Fibroblast of lung (primary cell): ENCODE measurements at regions not wholly inside any gene's neighbourhood (a gene's known extent, or its start where the extent isn't known, plus 50 kb on each side); places are given as distances from the start of the nearest gene placed in this dataset.
"Not testable (repeated sequence)": the region's sequence is repeated elsewhere in the genome, so short reads cannot be mapped to it uniquely, and the experiment has no call there.

ENCODE experiments used
- DNase-seq, 2 donors: peaks; one replicate each; pipeline versions ENCODE4 v3.0.0 to v3.0.0-alpha.2; 2010; ENCODE audit warnings: low read depth in 2 of 2
- H2AFZ ChIP-seq: 2 replicates; pipeline ENCODE4 v1.5.1; 2012; ENCODE audit warnings: low read length, control low read depth, inconsistent platforms
- H3K27ac ChIP-seq: 2 replicates; pipeline ENCODE4 v1.5.1; 2011; ENCODE audit warnings: low read length, control low read depth; ENCODE audit not compliant: insufficient read depth
- H3K27me3 ChIP-seq: 2 replicates; pipeline ENCODE4 v1.5.1; 2011; ENCODE audit warnings: mild to moderate bottlenecking, low read length; ENCODE audit not compliant: control insufficient read depth, insufficient read depth
- H3K36me3 ChIP-seq: 2 replicates; pipeline ENCODE4 v1.5.1; 2011; ENCODE audit warnings: low read length; ENCODE audit not compliant: control insufficient read depth, insufficient read depth
- H3K4me1 ChIP-seq: 2 replicates; pipeline ENCODE4 v1.5.1; 2011; ENCODE audit warnings: low read length; ENCODE audit not compliant: control insufficient read depth, insufficient read depth; ENCODE audit errors: extremely low read depth
- H3K4me2 ChIP-seq: 2 replicates; pipeline ENCODE4 v1.5.1; 2011; ENCODE audit warnings: low read length, control low read depth; ENCODE audit not compliant: insufficient read depth; ENCODE audit errors: extremely low read depth
- H3K4me3 ChIP-seq, 4 experiments: fragments of 200-600 bp in 1 of 4; sonication (generic) in 1 of 4; replicated peaks in 1 of 4; 2 replicates each; pipeline ENCODE4 v1.5.1; 2011 to 2016; ENCODE audit warnings: low read length in 4 of 4, low read depth in 3 of 4, mild to moderate bottlenecking in 3 of 4, control low read depth in 2 of 4, inconsistent platforms in 1 of 4, mixed read lengths in 1 of 4; ENCODE audit not compliant: insufficient read depth in 1 of 4; ENCODE audit errors: control extremely low read depth in 1 of 4
- H3K79me2 ChIP-seq: 2 replicates; pipeline ENCODE4 v1.5.1; 2012; ENCODE audit warnings: mild to moderate bottlenecking, low read length, inconsistent platforms; ENCODE audit not compliant: control insufficient read depth, insufficient read depth
- H3K9ac ChIP-seq: 2 replicates; pipeline ENCODE4 v1.5.1; 2011; ENCODE audit warnings: mild to moderate bottlenecking, low read length, control low read depth; ENCODE audit not compliant: insufficient read depth
- H3K9me3 ChIP-seq: 2 replicates; pipeline ENCODE4 v1.5.1; 2012; ENCODE audit warnings: low read depth, low read length; ENCODE audit not compliant: control insufficient read depth, insufficient read depth
- H4K20me1 ChIP-seq: 2 replicates; pipeline ENCODE4 v1.5.1; 2011; ENCODE audit warnings: low read length; ENCODE audit not compliant: control insufficient read depth, insufficient read depth; ENCODE audit errors: extremely low read depth
- EZH2 ChIP-seq: IDR thresholded peaks from 2 replicates; pipeline ENCODE4 v1.5.1; 2012; ENCODE audit warnings: low read length, control low read depth, mild to moderate bottlenecking; ENCODE audit errors: missing control alignments
- TF ChIP-seq, protein P1 (sequence below), 2 donors: IDR thresholded peaks in 1 of 2; conservative IDR thresholded peaks in 1 of 2; 1 replicate in 1 of 2; 2 replicates in 1 of 2; pipeline ENCODE4 v1.5.1; 2011 to 2012; ENCODE audit warnings: low read length in 2 of 2, control low read depth in 1 of 2, inconsistent platforms in 1 of 2, low read depth in 1 of 2, mild to moderate bottlenecking in 1 of 2

DNA sequence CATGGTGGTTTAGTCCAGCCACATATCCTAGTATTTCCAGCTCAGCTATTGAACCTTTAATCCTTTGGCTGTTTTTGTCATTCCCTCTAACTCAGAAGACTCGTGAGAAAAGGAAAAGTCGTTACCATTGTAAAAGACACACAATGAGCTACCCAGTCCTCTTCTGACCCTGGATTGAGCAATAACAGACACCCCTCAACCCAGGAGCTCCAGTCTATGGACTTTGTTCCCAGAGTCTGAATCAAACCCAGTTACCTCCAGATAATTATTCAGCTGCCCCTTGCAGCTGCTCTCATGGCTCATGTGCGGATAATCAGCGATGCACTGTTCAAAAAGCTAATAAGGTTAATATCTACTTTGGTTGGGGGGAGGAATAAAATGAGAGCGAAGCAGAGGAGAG, 402.4 kb downstream of the BTG1 start:
- no peaks in the 10 kb centered on the region for H3K36me3 ChIP-seq
- no peaks in the 10 kb centered on the region for H3K4me1 ChIP-seq
- H4K20me1 ChIP-seq, result no peaks in the 10 kb centered on the region
- H3K9ac ChIP-seq, result no peak overlapping the region
- no peak overlapping the region for H3K4me2 ChIP-seq
- H3K9me3 ChIP-seq, result no peaks in the 10 kb centered on the region
- no peak overlapping the region for H2AFZ ChIP-seq
- H3K27ac ChIP-seq, result no peak overlapping the region
- H3K4me3 ChIP-seq, result no peak overlapping the region
- TF ChIP-seq, protein P1, sequence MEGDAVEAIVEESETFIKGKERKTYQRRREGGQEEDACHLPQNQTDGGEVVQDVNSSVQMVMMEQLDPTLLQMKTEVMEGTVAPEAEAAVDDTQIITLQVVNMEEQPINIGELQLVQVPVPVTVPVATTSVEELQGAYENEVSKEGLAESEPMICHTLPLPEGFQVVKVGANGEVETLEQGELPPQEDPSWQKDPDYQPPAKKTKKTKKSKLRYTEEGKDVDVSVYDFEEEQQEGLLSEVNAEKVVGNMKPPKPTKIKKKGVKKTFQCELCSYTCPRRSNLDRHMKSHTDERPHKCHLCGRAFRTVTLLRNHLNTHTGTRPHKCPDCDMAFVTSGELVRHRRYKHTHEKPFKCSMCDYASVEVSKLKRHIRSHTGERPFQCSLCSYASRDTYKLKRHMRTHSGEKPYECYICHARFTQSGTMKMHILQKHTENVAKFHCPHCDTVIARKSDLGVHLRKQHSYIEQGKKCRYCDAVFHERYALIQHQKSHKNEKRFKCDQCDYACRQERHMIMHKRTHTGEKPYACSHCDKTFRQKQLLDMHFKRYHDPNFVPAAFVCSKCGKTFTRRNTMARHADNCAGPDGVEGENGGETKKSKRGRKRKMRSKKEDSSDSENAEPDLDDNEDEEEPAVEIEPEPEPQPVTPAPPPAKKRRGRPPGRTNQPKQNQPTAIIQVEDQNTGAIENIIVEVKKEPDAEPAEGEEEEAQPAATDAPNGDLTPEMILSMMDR (conservative IDR thresholded peaks at IDR 0.05 in 1 of 2, IDR thresholded peaks at IDR 0.05 in 1 of 2; ENCODE audit: low read depth in 1 of 2, low read length in 2 of 2), result no peak
- no peak for TF ChIP-seq EZH2
- H3K27me3 ChIP-seq, result no peaks in the 10 kb centered on the region
- no peaks in the 10 kb centered on the region for H3K79me2 ChIP-seq
- DNase-seq, result no peak

DNA sequence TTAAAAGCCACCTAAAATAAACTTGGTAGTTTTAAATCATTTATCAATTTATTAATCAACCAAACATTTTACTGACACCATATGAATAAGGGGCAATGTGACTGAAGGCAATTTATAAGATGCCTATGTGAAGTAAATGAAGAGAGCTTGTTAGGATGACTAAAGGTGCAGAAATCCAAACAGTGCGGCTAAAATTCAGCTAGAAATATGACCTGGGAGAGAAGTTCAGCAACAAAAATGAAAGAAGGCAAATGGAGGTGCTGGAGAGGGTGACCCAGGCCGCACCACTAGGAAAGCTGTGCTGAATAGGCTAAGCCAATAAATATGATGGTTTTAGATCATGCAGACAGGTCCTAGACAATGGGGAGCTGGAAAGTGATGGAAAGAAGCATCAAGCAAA, 403.7 kb downstream of the BTG1 start:
- Histone ChIP-seq H3K4me1 (no peaks in the 10 kb centered on the region), H3K27ac (no peak overlapping the region), H3K9ac (no peak overlapping the region), H2AFZ (no peak overlapping the region), H3K27me3 (no peaks in the 10 kb centered on the region), H3K4me2 (no peak overlapping the region), H3K79me2 (no peaks in the 10 kb centered on the region), H3K36me3 (no peaks in the 10 kb centered on the region), H3K4me3 (no peak overlapping the region), H4K20me1 (no peaks in the 10 kb centered on the region), H3K9me3 (no peaks in the 10 kb centered on the region)
- peak in 1 of 2 donors; percentile 14 for DNase-seq
- TF ChIP-seq, protein P1 (conservative IDR thresholded peaks at IDR 0.05 in 1 of 2, IDR thresholded peaks at IDR 0.05 in 1 of 2; ENCODE audit: low read depth in 1 of 2, low read length in 2 of 2), result no peak
- no peak for TF ChIP-seq EZH2

DNA sequence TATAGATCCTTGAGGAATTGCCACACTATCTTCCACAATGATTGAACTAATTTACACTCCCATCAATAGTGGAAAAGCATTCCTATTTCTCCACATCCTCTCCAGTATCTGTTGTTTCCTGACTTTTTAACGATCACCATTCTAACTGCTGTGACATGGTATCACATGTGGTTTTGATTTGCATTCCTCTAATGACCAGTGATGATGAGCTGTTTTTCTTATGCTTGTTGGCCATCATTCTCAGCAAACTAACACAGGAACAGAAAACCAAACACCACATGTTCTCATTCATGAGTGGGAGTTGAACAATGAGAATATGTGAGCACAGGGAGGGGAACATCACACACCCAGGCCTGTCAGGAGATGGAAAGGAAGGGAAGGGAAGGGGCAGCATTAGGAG, 411.8 kb downstream of the BTG1 start:
- H3K9me3 ChIP-seq, H3K4me2 ChIP-seq, H3K36me3 ChIP-seq, H3K27me3 ChIP-seq, H2AFZ ChIP-seq, H3K79me2 ChIP-seq, H3K27ac ChIP-seq, H3K4me3 ChIP-seq, H3K9ac ChIP-seq, H4K20me1 ChIP-seq, H3K4me1 ChIP-seq: not testable (repeated sequence)
- peak in 1 of 2 donors; percentile 44 for DNase-seq

DNA sequence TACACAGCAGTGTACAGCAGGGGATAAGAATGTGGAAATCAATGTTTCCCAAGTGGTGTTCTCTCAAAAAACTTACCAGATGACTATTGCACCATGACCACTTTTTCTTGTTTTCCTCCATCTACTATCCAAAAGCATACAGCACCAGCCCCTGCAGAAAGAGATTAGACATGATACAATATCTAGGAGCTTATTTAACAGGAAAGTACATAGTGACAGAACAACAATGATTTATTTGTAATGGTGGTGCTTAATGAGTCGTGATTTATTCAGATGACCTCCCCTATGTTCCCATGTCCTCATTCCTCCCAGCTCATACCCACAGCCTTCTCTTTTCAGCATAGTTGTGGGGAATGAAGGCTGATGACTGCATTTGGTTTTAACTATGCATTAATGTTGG, 413.6 kb downstream of the BTG1 start:
- H3K36me3 ChIP-seq, result no peaks in the 10 kb centered on the region
- H3K9ac ChIP-seq, result no peak overlapping the region
- TF ChIP-seq EZH2, result no peak
- TF ChIP-seq, protein P1 (conservative IDR thresholded peaks at IDR 0.05 in 1 of 2, IDR thresholded peaks at IDR 0.05 in 1 of 2; ENCODE audit: low read depth in 1 of 2, low read length in 2 of 2), result peak in 1 of 2 donors; percentile 4
- no peak overlapping the region for H2AFZ ChIP-seq
- H3K79me2 ChIP-seq, result no peaks in the 10 kb centered on the region
- no peak overlapping the region for H3K4me3 ChIP-seq
- peak; percentile 68 to 84 for DNase-seq
- no peaks in the 10 kb centered on the region for H3K9me3 ChIP-seq
- H3K4me1 ChIP-seq, result no peaks in the 10 kb centered on the region
- no peak overlapping the region for H3K4me2 ChIP-seq
- H3K27me3 ChIP-seq, result no peaks in the 10 kb centered on the region
- no peaks in the 10 kb centered on the region for H4K20me1 ChIP-seq
- H3K27ac ChIP-seq, result no peak overlapping the region
